Esophagus muscularis mucosa (tissue), 4 donors: ENCODE measurements at regions not wholly inside any gene's neighbourhood (a gene's known extent, or its start where the extent isn't known, plus 50 kb on each side); places are given as distances from the start of the nearest gene placed in this dataset.

Experiments
- DNase-seq: peaks from one replicate; pipeline ENCODE4 v3.0.0-alpha.2; 2017; ENCODE audit errors: extremely low spot score
- H3K27ac ChIP-seq, 4 donors: fragments of 200-600 bp; sonication (generic); replicated peaks in 1 of 4; 1 replicate in 3 of 4; 2 replicates in 1 of 4; pipeline ENCODE4 v1.5.1; 2016 to 2019; ENCODE audit warnings: mild to moderate bottlenecking in 1 of 4
- H3K27me3 ChIP-seq, 4 donors: fragments of 200-600 bp; sonication (generic); one replicate each; pipeline versions ENCODE4 v1.5.1 to v1.6.0; 2016 to 2019
- H3K36me3 ChIP-seq, 4 donors: fragments of 200-600 bp; sonication (generic); one replicate each; pipeline ENCODE4 v1.5.1; 2016 to 2019
- H3K4me1 ChIP-seq, 4 donors: fragments of 200-600 bp; sonication (generic); one replicate each; pipeline ENCODE4 v1.5.1; 2016 to 2019
- H3K4me3 ChIP-seq, 4 donors: fragments of 200-600 bp; sonication (generic); 1 replicate in 2 of 4; 2 replicates in 2 of 4; pipeline ENCODE4 v1.5.1; 2016 to 2019; ENCODE audit warnings: mild to moderate bottlenecking in 4 of 4, moderate library complexity in 1 of 4
- H3K9me3 ChIP-seq, 4 donors: fragments of 200-600 bp; sonication (generic); 1 replicate in 3 of 4; 2 replicates in 1 of 4; pipeline ENCODE4 v1.5.1; 2016 to 2019
- CTCF ChIP-seq, 3 experiments: fragments of 200-600 bp in 2 of 3; fragments of 450-650 bp in 1 of 3; sonication (generic) in 2 of 3; IDR thresholded peaks; one replicate each; pipeline ENCODE4 v1.5.1; 2017 to 2019; ENCODE audit warnings: antibody characterized with exemption in 3 of 3, mild to moderate bottlenecking in 2 of 3, moderate library complexity in 1 of 3
- EP300 ChIP-seq: sonication (generic); formaldehyde crosslinking; IDR thresholded peaks from one replicate; pipeline ENCODE4 v1.6.1; 2017; ENCODE audit warnings: antibody characterized with exemption
- POLR2A ChIP-seq: fragments of 450-650 bp; IDR thresholded peaks from one replicate; pipeline ENCODE4 v1.6.1; 2017; ENCODE audit warnings: antibody characterized with exemption, moderate library complexity, mild to moderate bottlenecking, low read depth
- POLR2AphosphoS5 ChIP-seq, 2 donors: sonication (generic); formaldehyde crosslinking; IDR thresholded peaks; one replicate each; pipeline ENCODE4 v1.6.1; 2017; ENCODE audit warnings: antibody characterized with exemption in 2 of 2
- WGBS: methylation state at CpG from one replicate; pipeline ENCODE4 v1.1.5; 2018; 5-methylcytosine and 5-hydroxymethylcytosine counted together
- intact Hi-C: fragments of 100-400 bp; cut with DNase I; formaldehyde crosslinking; loops from one replicate; pipeline ENCODE4 v1.15.1; 2023

- Histone ChIP-seq H3K27me3 (no peaks in the 10 kb centered on the region), H3K27ac (no peak overlapping the region), H3K36me3 (no peaks in the 10 kb centered on the region), H3K9me3 (peaks cover 0 to 7% (median 5%) of the 10 kb centered on the region in 4 donors), H3K4me1 (no peaks in the 10 kb centered on the region), H3K4me3 (no peak overlapping the region)
- 92% methylated on average over 2 of the region's 2 CpGs for WGBS
- no peak for DNase-seq
- TF ChIP-seq POLR2A (no peak), POLR2AphosphoS5 (IDR thresholded peaks at IDR 0.05) (no peak), EP300 (no peak), CTCF (IDR thresholded peaks at IDR 0.05) (no peak)
- intact Hi-C loops = no loop called here
These were observed 624.3 kb upstream of the MBL2 start for GRCh38 chr10:53396876-53397275.

- H3K9me3 ChIP-seq = peaks cover 0 to 7% (median 5%) of the 10 kb centered on the region in 4 donors
- TF ChIP-seq EP300 = no peak
- TF ChIP-seq POLR2AphosphoS5 (IDR thresholded peaks at IDR 0.05) = no peak
- TF ChIP-seq POLR2A = no peak
- no peak for TF ChIP-seq CTCF (IDR thresholded peaks at IDR 0.05)
- H3K27me3 ChIP-seq = no peaks in the 10 kb centered on the region
- intact Hi-C loops = no loop called here
- no peak for DNase-seq
- H3K27ac ChIP-seq = no peak overlapping the region
- H3K4me1 ChIP-seq = no peaks in the 10 kb centered on the region
- 94% methylated on average over 5 of the region's 5 CpGs for WGBS
- H3K36me3 ChIP-seq = no peaks in the 10 kb centered on the region
- H3K4me3 ChIP-seq = no peak overlapping the region
These were observed 622.9 kb upstream of the MBL2 start for GRCh38 chr10:53395449-53395848.

- no peak overlapping the region for H3K4me3 ChIP-seq
- TF ChIP-seq EP300 (no peak), POLR2AphosphoS5 (IDR thresholded peaks at IDR 0.05) (no peak), CTCF (IDR thresholded peaks at IDR 0.05) (no peak), POLR2A (no peak)
- H3K4me1 ChIP-seq = no peaks in the 10 kb centered on the region
- no peaks in the 10 kb centered on the region for H3K27me3 ChIP-seq
- intact Hi-C loops = no loop called here
- no peaks in the 10 kb centered on the region for H3K9me3 ChIP-seq
- 92% methylated on average over 4 of the region's 4 CpGs for WGBS
- H3K27ac ChIP-seq = no peak overlapping the region
- H3K36me3 ChIP-seq = no peaks in the 10 kb centered on the region
- DNase-seq = no peak
These were observed 615.0 kb upstream of the MBL2 start for GRCh38 chr10:53387562-53387961.

- TF ChIP-seq POLR2AphosphoS5 (IDR thresholded peaks at IDR 0.05) (no peak), POLR2A (no peak), EP300 (no peak), CTCF (IDR thresholded peaks at IDR 0.05) (no peak)
- intact Hi-C loops = no loop called here
These were observed 610.0 kb upstream of the MBL2 start for GRCh38 chr10:53382543-53382942.

GRCh38 chr10:53379956-53380355 is 607.4 kb upstream of the MBL2 start:
- Histone ChIP-seq H3K27ac (no peak overlapping the region), H3K27me3 (no peaks in the 10 kb centered on the region), H3K4me1 (no peaks in the 10 kb centered on the region), H3K9me3 (no peaks in the 10 kb centered on the region), H3K4me3 (no peak overlapping the region), H3K36me3 (no peaks in the 10 kb centered on the region)
- intact Hi-C loops = no loop called here
- TF ChIP-seq POLR2AphosphoS5 (IDR thresholded peaks at IDR 0.05) = no peak
- TF ChIP-seq CTCF (IDR thresholded peaks at IDR 0.05) = no peak
- no peak for TF ChIP-seq POLR2A
- TF ChIP-seq EP300 = no peak
- 71% methylated on average over 1 of the region's 1 CpG for WGBS
- DNase-seq = no peak

More at GRCh38 chr10:53382543-53382942, 610.0 kb upstream of the MBL2 start:
- H3K27ac ChIP-seq = no peak overlapping the region
- no peaks in the 10 kb centered on the region for H3K4me1 ChIP-seq
- H3K4me3 ChIP-seq = no peak overlapping the region
- no peaks in the 10 kb centered on the region for H3K27me3 ChIP-seq
- no peaks in the 10 kb centered on the region for H3K36me3 ChIP-seq
- 67% methylated on average over 3 of the region's 3 CpGs for WGBS
- H3K9me3 ChIP-seq = no peaks in the 10 kb centered on the region
- DNase-seq = no peak
